Brain pericyte (primary cell): ENCODE measurements at regions not wholly inside any gene's neighbourhood (a gene's known extent, or its start where the extent isn't known, plus 50 kb on each side); places are given as distances from the start of the nearest gene placed in this dataset.

Experiments used
- DNase-seq: peaks from one replicate; pipeline ENCODE4 v3.0.0-alpha.2; 2012; ENCODE audit warnings: low read depth, low spot score

DNA sequence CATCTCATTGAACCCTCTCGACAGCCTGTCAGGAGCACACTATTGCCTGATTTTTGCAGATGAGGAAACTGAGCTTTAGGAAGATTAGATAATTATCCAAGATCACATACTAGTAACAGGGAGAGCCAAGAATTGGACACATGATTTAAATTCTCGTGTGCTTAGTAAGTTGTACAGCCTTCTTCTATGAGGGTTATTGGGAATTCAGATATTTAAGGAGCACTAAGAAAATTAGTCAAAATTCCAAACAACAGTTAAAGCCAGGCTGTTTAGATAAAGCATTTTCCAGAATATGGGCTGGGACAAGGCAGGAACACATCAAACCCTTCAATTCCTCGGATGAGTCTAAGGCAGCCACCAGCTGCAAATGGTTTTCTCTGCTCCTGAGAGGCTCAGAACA lies 148.8 kb downstream of the TMEM30B start:
- no peak for DNase-seq

DNA sequence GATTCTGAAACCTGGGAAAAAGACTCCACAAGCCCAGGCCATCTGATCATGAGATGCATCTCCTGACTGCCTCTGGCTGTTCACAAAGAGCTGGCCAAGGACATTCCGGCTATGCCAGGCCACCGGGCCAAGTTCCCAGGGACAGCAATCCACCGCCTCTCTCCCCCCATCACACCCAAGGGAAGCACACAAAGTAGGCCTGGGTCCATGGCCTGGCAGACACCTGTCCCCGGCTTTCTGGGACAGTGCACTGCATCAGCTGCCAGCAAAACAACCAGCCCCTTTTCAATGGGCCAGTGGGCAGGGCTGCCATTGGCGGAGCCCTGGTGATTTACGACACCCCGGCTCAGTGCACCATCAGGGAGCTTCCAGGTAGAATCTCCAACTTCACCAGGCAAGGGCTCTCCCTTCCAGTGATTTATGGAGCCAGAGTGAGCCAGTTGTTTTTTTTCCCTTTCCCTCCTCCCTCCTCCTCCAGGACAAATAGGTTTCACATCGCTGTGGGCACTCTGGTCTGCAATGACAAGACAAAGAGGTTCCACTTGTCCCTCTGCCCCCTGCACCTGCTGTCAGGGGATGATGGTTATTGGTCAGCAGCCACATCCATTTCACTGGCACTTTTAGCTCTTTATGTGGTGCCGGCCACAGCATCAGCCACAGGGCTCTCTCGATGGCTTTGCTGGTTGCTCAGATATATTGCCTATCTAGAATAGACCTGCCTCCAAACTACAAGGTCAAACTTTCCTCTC lies 149.6 kb downstream of the SLC38A6 start:
- DNase-seq, result no peak

DNA sequence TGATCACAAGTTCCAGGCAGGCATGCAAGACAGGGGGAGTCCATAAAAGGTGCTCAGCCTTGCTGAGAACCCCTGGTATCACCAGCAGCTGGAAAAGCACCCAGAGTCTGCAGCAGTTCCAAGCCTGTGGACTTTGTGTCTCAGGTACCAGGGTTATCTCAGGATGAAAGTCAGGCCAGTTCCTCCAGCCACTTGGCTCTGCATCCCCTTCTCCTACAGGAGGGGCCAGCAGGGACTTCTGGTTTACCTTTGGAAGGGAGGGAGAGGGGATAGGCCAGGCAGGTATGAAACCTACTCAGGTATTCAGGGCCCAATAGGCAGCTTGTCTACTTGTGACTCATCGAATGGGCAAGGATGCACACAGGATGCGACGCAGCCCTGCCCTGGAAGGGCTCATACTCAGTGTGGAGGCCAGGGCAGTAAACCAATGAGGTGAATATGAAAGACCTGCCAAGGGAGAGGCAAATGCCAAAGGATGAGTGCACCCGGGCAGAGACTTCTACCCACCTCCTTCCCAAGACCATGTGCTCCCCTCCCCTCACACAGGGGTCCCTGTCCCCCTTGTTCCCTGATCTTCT lies 148.2 kb downstream of the SLC38A6 start:
- no peak for DNase-seq

DNA sequence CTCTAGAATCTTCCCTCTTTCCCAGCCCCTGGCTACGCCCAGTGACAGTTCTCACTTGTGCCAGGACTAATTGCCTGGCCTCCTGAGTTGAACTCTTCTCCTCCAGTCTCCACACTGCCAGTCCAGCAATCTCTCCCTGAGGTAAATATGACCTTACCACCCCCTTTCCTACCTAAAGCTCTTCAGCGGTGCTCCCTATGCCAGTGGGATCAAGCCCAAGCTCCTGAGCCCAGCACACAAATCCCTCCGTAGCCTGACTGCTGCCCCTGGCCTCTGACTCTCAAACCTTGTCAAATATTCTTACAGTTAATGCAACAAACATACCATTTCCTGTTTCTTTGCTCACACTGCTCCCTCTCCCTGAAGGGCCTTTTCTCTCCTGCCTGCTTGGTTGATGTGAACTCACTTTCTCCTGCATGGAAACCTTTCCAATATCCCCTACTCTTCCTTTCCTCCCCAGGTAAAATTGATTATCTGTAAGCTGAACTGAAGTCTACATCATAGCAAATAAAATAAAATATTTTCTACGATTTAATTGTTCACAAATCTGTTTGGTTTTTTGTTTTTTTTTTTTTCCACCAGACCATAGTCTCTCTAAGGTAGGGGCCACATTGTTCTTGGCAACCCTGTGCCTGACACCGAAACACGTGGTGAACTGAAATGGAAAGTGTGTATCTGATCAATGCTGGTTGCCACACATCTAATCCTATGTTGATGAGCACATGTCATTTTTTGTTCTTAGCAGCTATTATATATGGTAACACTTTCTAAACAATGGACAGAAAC lies 147.5 kb downstream of the SLC38A6 start:
- no peak for DNase-seq

DNA sequence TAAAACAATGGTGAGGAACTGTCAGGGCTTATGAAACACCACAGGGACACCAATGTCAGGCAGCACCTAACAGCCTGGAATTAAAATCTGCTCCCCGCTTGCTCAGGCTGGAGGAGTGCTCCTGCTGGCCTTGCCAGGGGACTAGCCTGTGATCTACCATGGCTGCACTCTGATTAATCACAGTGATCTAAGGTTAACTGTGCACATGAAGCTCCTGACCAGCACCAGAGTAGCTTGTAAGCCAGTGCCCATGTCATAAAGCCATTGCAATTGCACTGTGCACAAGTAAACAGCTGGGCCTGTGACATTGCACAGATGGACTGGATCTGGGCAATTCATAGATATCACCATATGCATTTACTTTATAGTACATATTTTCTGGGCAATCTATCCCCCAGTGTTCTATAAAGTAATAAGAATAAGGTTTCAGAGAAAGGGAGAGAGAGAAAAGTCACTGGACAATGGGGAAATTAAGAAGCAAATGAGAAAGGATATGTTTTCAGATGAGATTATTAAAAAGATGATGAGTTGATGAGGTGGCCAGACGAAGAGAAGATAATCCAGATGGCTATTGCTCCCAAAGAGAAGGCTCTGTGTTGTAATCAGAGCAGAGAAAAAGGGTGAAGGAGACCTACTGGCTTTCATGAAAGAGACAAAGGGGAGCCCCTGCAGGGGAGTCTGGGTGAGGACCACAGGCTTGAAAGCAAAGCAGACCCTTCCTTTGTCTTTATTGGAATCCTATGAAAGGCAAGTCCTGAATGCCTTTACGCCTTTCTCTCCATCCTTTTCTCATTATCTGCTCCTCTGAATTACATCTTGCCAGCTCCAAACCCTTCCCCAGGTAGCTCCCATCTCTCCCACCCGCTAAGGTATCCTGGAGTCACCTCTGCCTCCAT lies 145.8 kb downstream of the SLC38A6 start:
- no peak for DNase-seq

DNA sequence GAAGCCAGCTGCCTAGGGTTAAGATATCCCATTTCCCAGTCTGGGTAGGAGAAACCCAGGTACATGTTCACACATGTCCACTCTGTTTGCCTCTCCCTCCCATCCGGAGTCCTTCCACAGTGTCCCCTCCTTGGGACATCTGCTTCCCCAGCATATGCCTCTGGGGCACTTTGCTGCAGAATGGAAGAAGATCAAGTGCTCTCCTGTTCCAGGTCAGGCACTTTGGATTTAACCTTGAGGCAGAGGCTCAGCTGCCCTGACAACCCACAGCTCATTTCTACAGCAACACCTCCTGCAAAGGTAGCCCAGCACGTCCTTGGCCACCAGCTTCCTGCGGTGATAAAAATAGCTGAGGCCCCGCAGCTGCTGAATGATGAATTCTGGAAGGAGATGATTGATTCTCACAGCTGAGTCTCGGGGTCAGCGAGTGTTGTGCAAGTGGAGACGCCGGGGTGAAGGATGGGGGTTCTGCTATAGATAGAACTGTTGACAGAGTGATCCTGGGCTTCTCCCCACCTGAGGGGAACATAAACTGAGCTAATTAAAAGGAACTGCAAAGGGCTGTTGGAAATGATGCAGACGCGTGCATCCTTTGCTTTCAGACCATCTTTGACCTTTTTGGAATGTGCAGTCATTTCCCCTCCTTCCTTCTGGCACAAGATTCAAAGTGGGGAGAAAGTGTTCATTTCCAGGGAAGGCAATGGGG lies 145.0 kb downstream of the SLC38A6 start:
- no peak for DNase-seq

DNA sequence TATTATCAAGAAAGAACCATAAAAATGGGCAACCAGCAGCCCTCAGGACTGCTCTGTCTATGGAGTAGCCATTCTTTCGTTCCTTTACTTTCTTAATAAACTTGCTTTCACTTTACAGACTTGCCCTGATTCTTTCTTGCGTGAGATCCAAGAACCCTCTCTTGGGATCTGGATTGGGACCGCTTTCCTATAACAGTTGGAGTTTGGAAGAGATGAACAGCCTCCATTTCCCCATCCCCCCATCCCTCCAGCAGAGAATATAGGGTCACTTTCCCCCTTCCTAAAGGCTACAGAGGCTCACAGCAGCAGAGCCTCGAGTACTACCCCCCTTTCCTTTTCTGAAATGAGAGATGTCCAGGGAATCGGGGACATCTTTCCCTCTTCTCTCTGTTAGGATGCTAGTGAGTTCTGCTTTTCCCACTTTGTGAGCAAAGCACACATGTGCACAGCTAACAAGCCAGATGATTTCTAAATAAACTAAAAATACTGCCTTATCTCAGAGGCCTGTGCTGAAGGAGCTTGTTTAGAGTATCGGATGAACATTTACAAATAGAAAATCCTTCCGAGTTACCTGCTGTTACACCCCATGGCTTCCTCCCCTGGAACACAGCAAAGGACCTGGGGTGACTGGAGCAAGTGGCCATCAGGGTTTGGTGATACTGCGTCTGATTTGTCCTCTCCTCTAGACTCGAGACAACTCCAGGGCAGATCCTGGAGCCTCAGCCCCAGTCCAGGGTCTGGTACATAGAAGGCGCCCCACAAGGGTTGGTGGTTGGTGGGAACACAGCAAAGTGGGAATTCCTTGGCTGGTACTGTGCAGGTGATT lies 144.2 kb downstream of the SLC38A6 start:
- no peak for DNase-seq

DNA sequence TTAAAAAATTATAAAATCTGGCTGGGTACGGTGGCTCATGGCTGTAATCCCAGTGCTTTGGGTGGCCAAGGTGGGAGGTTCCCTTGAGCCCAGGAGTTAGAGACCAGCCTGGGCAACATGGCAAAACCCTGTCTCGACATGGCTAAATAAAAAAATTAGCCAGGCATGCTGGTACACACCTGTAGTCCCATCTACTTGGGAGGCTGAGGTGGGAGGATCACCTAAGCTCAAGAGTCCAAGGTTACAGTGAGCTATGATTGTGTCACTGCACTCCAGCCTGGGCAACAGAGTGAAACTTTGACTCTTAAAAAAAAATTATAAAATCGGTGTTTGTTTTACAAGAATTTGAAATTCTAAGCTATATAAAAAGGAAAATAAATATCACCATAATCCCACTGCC lies 141.8 kb downstream of the SLC38A6 start:
- DNase-seq, result no peak

DNA sequence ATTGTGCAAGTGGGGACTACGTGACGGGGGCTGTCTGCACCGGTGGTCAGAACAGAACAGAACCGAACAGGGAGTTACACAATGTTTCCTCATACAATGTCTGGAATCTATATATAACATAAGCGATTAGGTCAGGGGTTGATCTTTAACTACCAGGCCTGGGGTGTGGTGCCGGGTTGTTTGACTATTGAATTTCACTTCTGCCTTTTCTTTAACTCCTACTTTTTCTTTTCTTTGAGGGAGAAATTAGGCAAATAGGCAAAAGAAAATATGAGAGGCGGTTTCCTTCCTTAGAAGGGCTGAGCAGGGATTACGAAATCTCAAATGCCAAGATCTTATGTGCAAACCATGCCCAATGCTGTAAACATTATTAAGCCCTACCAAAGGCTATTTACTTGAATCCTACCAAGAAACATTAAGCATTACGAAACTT lies 140.3 kb downstream of the SLC38A6 start:
- no peak for DNase-seq

DNA sequence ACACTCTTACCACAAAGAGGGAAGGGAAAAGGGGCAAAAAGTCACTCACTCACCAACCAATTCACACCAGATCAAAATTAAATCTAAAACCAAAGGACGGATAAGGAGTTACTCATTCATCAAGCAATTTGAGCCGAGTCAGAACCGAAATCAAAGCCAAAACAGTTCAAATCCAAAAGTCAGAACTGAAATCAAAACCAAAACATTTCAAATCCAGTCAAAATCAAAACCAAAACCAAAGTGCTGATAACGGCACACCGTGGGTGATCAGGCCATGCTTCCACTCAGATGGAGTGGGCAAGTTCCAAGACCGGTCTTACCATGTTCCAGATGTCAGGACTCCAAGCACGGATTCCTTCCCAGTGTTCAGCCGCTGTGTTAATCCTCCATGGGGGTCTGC lies 139.5 kb downstream of the SLC38A6 start:
- DNase-seq, result no peak

DNA sequence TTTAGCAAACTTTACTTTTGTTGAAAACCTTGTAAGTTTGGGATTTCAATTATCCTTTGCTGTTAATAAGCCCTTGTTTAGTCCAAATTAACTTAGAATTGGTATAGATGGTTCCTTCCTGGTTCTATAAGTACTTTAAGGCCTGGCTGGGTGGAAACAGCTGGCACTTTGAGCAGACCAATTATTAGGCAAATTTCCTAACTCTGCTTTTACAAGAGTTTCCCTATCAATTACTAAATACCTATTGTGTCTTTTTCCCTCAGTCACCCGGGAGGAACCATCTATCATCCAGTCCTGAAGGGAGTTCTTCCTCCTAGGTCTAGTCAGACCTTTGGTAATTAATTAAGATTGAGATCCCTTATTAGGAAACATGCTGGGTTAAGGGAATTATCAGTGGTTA lies 138.0 kb downstream of the SLC38A6 start:
- no peak for DNase-seq

DNA sequence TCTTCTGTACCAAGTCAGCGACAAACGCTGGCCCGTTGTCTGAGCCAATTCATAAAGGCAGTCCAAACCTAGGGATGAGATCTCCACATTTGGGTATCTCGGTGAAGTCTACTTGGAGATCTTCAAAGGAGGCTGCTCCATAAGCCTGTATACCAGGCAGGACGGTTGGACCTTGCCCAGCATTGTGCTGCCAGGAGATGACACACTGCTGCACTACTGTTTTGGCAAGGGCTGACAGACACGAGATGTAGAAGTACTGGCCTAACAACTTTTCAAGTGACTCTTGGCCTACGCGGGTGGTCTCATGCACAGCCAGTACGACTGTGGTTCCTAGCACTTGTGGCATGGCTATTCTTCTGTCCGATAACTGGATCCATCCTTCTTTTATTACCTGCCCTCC lies 135.3 kb downstream of the SLC38A6 start:
- DNase-seq, result no peak

DNA sequence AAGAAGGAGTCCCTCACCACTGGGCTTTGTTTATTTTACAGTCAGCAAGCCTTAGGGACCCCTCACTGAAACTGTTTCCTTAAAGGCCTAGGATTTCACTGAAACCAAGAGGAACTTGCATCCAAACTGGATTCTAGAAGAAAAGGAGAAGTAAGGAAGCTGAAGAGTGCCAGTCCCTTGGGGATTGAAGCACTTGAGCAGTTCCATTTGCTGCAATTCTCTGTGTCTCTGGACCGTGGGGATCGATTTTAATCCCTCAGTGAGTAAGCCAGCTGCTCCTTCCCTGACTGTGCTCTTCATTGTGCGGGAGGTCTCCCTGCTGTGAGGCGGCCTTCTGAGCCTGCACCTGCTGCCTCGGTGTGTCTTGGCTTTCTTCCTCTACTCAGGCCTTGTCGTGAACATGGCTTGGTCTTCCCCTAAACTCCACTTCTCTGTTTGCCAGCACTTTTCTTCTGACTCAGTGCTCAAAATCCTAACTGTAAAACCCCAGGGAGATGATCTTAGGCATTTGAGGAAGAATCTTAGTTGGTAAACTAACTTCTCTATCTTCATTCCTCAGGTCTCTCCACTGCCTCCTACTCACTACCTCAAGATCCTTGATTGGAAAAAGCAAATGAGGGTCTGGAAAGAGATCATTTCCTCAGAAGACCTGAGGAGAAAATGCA lies 132.6 kb downstream of the SLC38A6 start:
- no peak for DNase-seq

DNA sequence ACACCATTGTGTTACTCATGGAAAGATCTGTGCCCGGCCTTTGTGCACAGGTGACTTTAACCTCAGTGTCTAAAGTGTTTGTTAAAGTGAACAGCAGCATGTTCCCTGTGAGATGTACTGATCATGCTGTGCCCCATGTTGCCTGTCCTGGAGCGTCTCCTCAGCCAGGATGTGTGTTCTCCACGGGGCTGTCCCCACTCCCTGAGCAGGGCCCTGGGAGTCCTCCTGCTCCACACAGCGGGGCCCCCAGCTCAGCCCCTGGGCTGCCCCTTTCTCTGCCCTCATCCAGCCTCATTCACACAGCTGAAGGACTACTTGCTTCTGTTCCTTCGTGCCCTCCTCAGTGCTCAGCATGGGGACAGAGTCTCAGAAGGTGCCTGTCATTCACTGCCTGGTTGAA lies 131.5 kb downstream of the SLC38A6 start:
- DNase-seq, result no peak

DNA sequence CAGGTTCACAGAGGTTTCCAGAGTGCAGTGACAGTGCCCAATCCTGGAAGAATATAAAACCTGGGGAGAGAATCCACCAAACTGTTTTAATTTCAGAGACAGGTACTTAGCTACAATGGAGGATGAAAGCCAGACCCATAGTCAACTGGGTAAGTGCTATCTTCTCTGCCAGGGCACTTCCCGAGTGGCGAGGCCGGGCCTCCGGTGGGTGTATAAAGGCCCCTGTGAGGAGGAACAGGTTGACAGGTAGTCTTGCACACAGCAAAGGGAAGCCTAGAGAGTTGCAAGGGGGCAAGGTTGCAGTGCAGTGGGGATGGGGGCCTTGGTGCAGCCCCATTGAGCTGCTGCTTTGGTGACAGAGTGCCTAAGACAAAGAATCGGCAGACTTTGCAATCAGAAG lies 130.7 kb downstream of the SLC38A6 start:
- no peak for DNase-seq

DNA sequence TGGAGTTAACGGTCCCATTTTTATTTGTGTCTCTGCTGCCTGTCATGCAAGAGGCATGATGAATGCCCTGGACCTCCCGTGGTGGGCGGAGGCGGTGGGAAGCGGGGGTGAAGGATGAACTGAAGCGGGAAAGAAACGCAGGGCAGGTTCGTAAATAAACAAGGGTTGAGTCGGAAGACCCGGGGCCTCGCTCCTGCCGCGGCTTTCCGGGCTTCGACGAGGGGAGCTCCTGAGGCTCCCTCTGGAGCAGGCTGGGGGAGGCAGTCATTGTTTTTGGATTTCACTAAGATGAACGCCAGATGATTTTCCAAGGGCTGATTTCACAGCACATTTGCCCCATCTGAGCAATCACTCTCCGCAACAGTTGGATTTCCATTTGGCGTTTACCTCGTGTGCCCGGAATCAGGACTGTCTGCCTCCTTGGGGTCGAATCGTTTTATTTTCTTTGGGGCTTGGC lies 130.2 kb downstream of the SLC38A6 start:
- peak; percentile 88 for DNase-seq

DNA sequence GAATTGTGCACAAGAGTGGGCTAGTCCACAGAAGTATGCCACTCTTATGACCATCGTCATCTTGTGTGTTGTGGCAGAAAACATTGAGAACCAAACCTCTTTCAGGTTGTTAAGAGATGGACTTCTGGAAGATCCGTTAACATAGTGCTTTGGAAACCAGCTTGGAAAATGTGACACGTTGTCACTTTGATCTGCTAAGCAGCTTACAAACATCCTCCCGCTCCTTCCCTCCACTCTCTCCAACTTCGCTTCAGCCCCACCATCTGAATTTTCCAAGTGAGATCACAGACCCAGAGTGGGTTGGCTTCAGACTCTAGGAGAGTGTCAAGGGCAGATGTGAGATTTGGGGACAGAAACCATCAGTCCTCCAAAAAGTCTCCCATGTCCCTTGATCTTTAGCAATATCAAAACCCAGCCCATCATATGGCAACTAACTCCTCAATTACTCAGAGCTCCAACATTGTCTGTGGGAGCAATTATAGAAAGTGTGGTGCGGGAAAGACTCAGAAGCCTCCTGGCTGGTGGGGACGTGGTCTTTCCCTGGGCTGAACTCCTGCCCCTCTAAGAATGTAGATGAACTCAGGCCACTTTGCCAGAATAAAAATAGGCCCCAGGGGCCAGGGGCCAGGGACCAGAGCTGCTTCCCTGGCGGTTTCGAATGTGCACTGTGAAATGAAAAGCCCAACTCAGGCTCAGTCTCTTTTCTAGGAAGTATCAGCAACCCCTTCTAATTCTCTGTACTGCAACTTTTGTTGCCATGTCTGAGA lies 129.5 kb downstream of the SLC38A6 start:
- no peak for DNase-seq

DNA sequence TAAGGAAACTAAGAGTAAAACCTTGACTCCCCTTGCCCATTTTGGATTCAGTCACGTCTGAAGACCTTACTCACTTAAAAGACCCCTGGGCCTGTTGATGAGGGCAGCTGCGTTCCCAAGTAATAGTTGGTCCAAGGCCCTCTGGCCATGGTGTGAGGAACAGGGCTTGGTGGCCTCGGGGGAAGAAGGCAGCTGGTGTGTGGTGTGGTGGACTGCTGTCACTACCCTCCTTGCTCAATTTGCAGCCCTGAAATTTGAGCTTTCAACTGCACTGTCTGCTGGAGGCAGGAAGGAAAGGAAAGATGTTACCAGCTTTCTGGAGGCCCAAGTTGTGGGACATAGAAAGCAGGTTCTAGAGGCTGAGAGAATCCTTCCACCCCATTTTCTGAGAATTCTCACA lies 128.2 kb downstream of the SLC38A6 start:
- DNase-seq, result no peak
